IPS DF 6.9 (cell line): ENCODE measurements at regions not wholly inside any gene's neighbourhood (a gene's known extent, or its start where the extent isn't known, plus 50 kb on each side); places are given as distances from the start of the nearest gene placed in this dataset.

Experiments
- DNase-seq: peaks from one replicate; pipeline ENCODE4 v3.0.0-alpha.2; 2013; ENCODE audit warnings: low read depth, low spot score
- H3K27ac ChIP-seq: one replicate; pipeline ENCODE4 v1.5.1; 2013; ENCODE audit warnings: low read length, control low read depth
- H3K27me3 ChIP-seq: 2 replicates; pipeline ENCODE4 v1.6.1; 2013; ENCODE audit warnings: mild to moderate bottlenecking, low read length; ENCODE audit not compliant: control insufficient read depth, insufficient read depth
- H3K36me3 ChIP-seq: 2 replicates; pipeline ENCODE4 v1.6.1; 2013; ENCODE audit warnings: low read length; ENCODE audit not compliant: control insufficient read depth, insufficient read depth
- H3K4me1 ChIP-seq: 2 replicates; pipeline ENCODE4 v1.6.1; 2013; ENCODE audit warnings: low read length; ENCODE audit not compliant: control insufficient read depth, insufficient read depth
- H3K4me3 ChIP-seq: 2 replicates; pipeline ENCODE4 v1.5.1; 2013; ENCODE audit warnings: mild to moderate bottlenecking, low read length
- H3K9me3 ChIP-seq: 2 replicates; pipeline ENCODE4 v1.6.1; 2013; ENCODE audit warnings: low read length, inconsistent platforms; ENCODE audit not compliant: control insufficient read depth, insufficient read depth
- WGBS: extraction: QIAGEN DNeasy Blood & Tissue Kit; methylation state at CpG from one replicate; pipeline ENCODE4 v1.1.7; 2013; ENCODE audit warnings: mixed read lengths, missing lambda C conversion rate; ENCODE audit not compliant: insufficient read length, insufficient coverage; 5-methylcytosine and 5-hydroxymethylcytosine counted together

GRCh38 chr13:89678466-89679121, 1668.9 kb upstream of the MIR17HG start:
- WGBS, result no CpG with 5 or more reads among the region's 2 CpGs

GRCh38 chr13:89684896-89685295, 1662.6 kb upstream of the MIR17HG start:
- H3K9me3 ChIP-seq, result no peaks in the 10 kb centered on the region
- no peaks in the 10 kb centered on the region for H3K4me1 ChIP-seq
- H3K27me3 ChIP-seq, result no peaks in the 10 kb centered on the region
- H3K36me3 ChIP-seq, result no peaks in the 10 kb centered on the region
- no peak overlapping the region for H3K27ac ChIP-seq
- DNase-seq, result no peak
- H3K4me3 ChIP-seq, result no peak overlapping the region

More at GRCh38 chr13:89678466-89679121, 1668.9 kb upstream of the MIR17HG start:
- Histone ChIP-seq H3K27ac (no peak overlapping the region), H3K4me1 (no peaks in the 10 kb centered on the region), H3K27me3 (no peaks in the 10 kb centered on the region), H3K9me3 (no peaks in the 10 kb centered on the region), H3K4me3 (no peak overlapping the region), H3K36me3 (no peaks in the 10 kb centered on the region)
- no peak for DNase-seq

- no CpG with 5 or more reads among the region's 5 CpGs for WGBS
- Histone ChIP-seq H3K27ac (no peak overlapping the region), H3K4me3 (no peak overlapping the region), H3K36me3 (no peaks in the 10 kb centered on the region), H3K4me1 (no peaks in the 10 kb centered on the region), H3K9me3 (no peaks in the 10 kb centered on the region), H3K27me3 (no peaks in the 10 kb centered on the region)
- no peak for DNase-seq
Measured at GRCh38 chr13:89686171-89686570, 1661.3 kb upstream of the MIR17HG start.

GRCh38 chr13:89687066-89687465, 1660.4 kb upstream of the MIR17HG start:
- Histone ChIP-seq H3K9me3 (no peaks in the 10 kb centered on the region), H3K27me3 (no peaks in the 10 kb centered on the region), H3K27ac (no peak overlapping the region), H3K4me1 (no peaks in the 10 kb centered on the region), H3K4me3 (no peak overlapping the region), H3K36me3 (no peaks in the 10 kb centered on the region)
- no peak for DNase-seq
- no CpG with 5 or more reads among the region's 5 CpGs for WGBS

GRCh38 chr13:89688918-89689317, 1658.6 kb upstream of the MIR17HG start:
- Histone ChIP-seq H3K27ac (no peak overlapping the region), H3K9me3 (no peaks in the 10 kb centered on the region), H3K4me3 (no peak overlapping the region), H3K27me3 (no peaks in the 10 kb centered on the region), H3K36me3 (no peaks in the 10 kb centered on the region), H3K4me1 (no peaks in the 10 kb centered on the region)
- WGBS, result no CpG with 5 or more reads among the region's 3 CpGs
- DNase-seq, result no peak

- no CpG with 5 or more reads among the region's 1 CpG for WGBS
- Histone ChIP-seq H3K27me3 (no peaks in the 10 kb centered on the region), H3K36me3 (no peaks in the 10 kb centered on the region), H3K4me1 (peaks cover 2% of the 10 kb centered on the region; the same call in 1 of the 2 replicates), H3K27ac (no peak overlapping the region), H3K4me3 (no peak overlapping the region), H3K9me3 (no peaks in the 10 kb centered on the region; the same call in 1 of the 2 replicates)
- DNase-seq, result no peak
Measured at GRCh38 chr13:89694451-89694850, 1653.0 kb upstream of the MIR17HG start.

GRCh38 chr13:89695343-89696257, 1651.9 kb upstream of the MIR17HG start:
- Histone ChIP-seq H3K4me3 (no peak overlapping the region), H3K9me3 (no peaks in the 10 kb centered on the region; the same call in 1 of the 2 replicates), H3K4me1 (peaks cover 2% of the 10 kb centered on the region; the same call in 1 of the 2 replicates), H3K36me3 (no peaks in the 10 kb centered on the region), H3K27ac (no peak overlapping the region), H3K27me3 (no peaks in the 10 kb centered on the region)
- DNase-seq, result peak; percentile 60
- WGBS, result no CpG with 5 or more reads among the region's 4 CpGs

- H3K27me3 ChIP-seq, result no peaks in the 10 kb centered on the region
- H3K4me1 ChIP-seq, result no peaks in the 10 kb centered on the region
- H3K27ac ChIP-seq, result no peak overlapping the region
- no peaks in the 10 kb centered on the region for H3K9me3 ChIP-seq
- WGBS, result no CpG with 5 or more reads among the region's 9 CpGs
- H3K4me3 ChIP-seq, result no peak overlapping the region
- no peak for DNase-seq
- no peaks in the 10 kb centered on the region for H3K36me3 ChIP-seq
Measured at GRCh38 chr13:89701913-89702312, 1645.6 kb upstream of the MIR17HG start.

GRCh38 chr13:89704040-89704439, 1643.4 kb upstream of the MIR17HG start:
- Histone ChIP-seq H3K27ac (no peak overlapping the region), H3K9me3 (no peaks in the 10 kb centered on the region), H3K27me3 (no peaks in the 10 kb centered on the region), H3K4me3 (no peak overlapping the region), H3K4me1 (no peaks in the 10 kb centered on the region), H3K36me3 (no peaks in the 10 kb centered on the region)
- no peak for DNase-seq

- Histone ChIP-seq H3K9me3 (no peaks in the 10 kb centered on the region), H3K27ac (no peak overlapping the region), H3K36me3 (no peaks in the 10 kb centered on the region), H3K4me3 (no peak overlapping the region), H3K4me1 (no peaks in the 10 kb centered on the region), H3K27me3 (no peaks in the 10 kb centered on the region)
- DNase-seq, result no peak
- WGBS, result no CpG with 5 or more reads among the region's 6 CpGs
Measured at GRCh38 chr13:89708013-89708412, 1639.5 kb upstream of the MIR17HG start.
